GM23338 (cell line): ENCODE measurements at regions not wholly inside any gene's neighbourhood (a gene's known extent, or its start where the extent isn't known, plus 50 kb on each side); places are given as distances from the start of the nearest gene placed in this dataset.

Source experiments
- ATAC-seq: fragments of 200-7000 bp; cut with Tn5 transposase; 3 replicates; pipeline ENCODE4 v1.9.1; 2020
- DNase-seq: peaks from one replicate; pipeline ENCODE4 v3.0.0-alpha.2; 2015; ENCODE audit warnings: low spot score
- H2AFZ ChIP-seq: fragments of 200-600 bp; sonication (generic); 2 replicates; pipeline ENCODE4 v1.8.0; 2016; ENCODE audit warnings: antibody characterized with exemption, mild to moderate bottlenecking, moderate library complexity
- H3F3A ChIP-seq: fragments of 200-600 bp; sonication (generic); replicated peaks from 2 replicates; pipeline ENCODE4 v1.8.0; 2017; ENCODE audit warnings: antibody characterized with exemption, mixed run types, low read depth
- H3K27ac ChIP-seq: fragments of 200-600 bp; sonication (generic); 2 replicates; pipeline ENCODE4 v1.6.1; 2016; ENCODE audit warnings: low read depth
- H3K27me3 ChIP-seq: fragments of 200-600 bp; sonication (generic); 2 replicates; pipeline ENCODE4 v1.8.0; 2016; ENCODE audit warnings: mild to moderate bottlenecking, mixed run types, moderate library complexity; ENCODE audit not compliant: insufficient read depth
- H3K36me3 ChIP-seq: fragments of 200-600 bp; sonication (generic); 2 replicates; pipeline ENCODE4 v1.8.0; 2016; ENCODE audit warnings: mild to moderate bottlenecking; ENCODE audit not compliant: insufficient read depth
- H3K4me1 ChIP-seq: fragments of 200-600 bp; sonication (generic); 2 replicates; pipeline ENCODE4 v1.8.0; 2016; ENCODE audit warnings: mild to moderate bottlenecking, moderate library complexity; ENCODE audit not compliant: insufficient read depth
- H3K4me2 ChIP-seq: fragments of 200-600 bp; sonication (generic); 2 replicates; pipeline ENCODE4 v1.7.1; 2017; ENCODE audit warnings: mixed run types
- H3K4me3 ChIP-seq: fragments of 200-600 bp; sonication (generic); 2 replicates; pipeline ENCODE4 v1.6.1; 2016; ENCODE audit warnings: mixed run types
- H3K79me2 ChIP-seq: fragments of 200-600 bp; sonication (generic); replicated peaks from 2 replicates; pipeline ENCODE4 v1.8.0; 2017; ENCODE audit warnings: mild to moderate bottlenecking; ENCODE audit not compliant: insufficient read depth
- H3K9me2 ChIP-seq: fragments of 200-600 bp; sonication (generic); 2 replicates; pipeline ENCODE4 v1.8.0; 2017; ENCODE audit not compliant: insufficient read depth
- H4K20me1 ChIP-seq: fragments of 200-600 bp; sonication (generic); replicated peaks from 2 replicates; pipeline ENCODE4 v1.8.0; 2017; ENCODE audit warnings: mild to moderate bottlenecking; ENCODE audit not compliant: insufficient read depth
- H3K27ac Mint-ChIP-seq: 2 replicates; pipeline ENCODE4 v1.8.0; 2020; ENCODE audit warnings: inconsistent platforms, mild to moderate bottlenecking, moderate library complexity, mixed read lengths
- H3K27me3 Mint-ChIP-seq: 3 replicates; pipeline ENCODE4 v1.8.0; 2022; ENCODE audit warnings: low read depth, mild to moderate bottlenecking, moderate library complexity, mixed read lengths, inconsistent platforms; ENCODE audit not compliant: insufficient read depth, poor library complexity
- H3K36me3 Mint-ChIP-seq: 3 replicates; pipeline ENCODE4 v1.8.0; 2021; ENCODE audit warnings: low read depth, mild to moderate bottlenecking, inconsistent platforms, moderate library complexity, mixed read lengths
- H3K4me1 Mint-ChIP-seq: 3 replicates; pipeline ENCODE4 v1.8.0; 2020; ENCODE audit warnings: mild to moderate bottlenecking, inconsistent platforms, mixed read lengths
- H3K4me3 Mint-ChIP-seq: 3 replicates; pipeline ENCODE4 v1.8.0; 2021; ENCODE audit warnings: moderate library complexity, mild to moderate bottlenecking, inconsistent platforms, mixed read lengths
- H3K9me3 Mint-ChIP-seq: 3 replicates; pipeline ENCODE4 v1.8.0; 2020; ENCODE audit warnings: moderate library complexity, mild to moderate bottlenecking, inconsistent platforms, mixed read lengths
- CREB1 ChIP-seq: fragments of 250-450 bp; sonication (Bioruptor Pico); IDR thresholded peaks from 2 replicates; pipeline ENCODE4 v1.5.0; 2020; ENCODE audit warnings: low read depth, mild to moderate bottlenecking, moderate library complexity
- EZH2 ChIP-seq: fragments of 200-600 bp; sonication (generic); IDR thresholded peaks from one replicate; pipeline ENCODE4 v1.8.0; 2017; ENCODE audit warnings: antibody characterized with exemption, mild to moderate bottlenecking, low read depth; ENCODE audit not compliant: unreplicated experiment
- EZH2phosphoT487 ChIP-seq: fragments of 200-600 bp; sonication (generic); IDR thresholded peaks from one replicate; pipeline ENCODE4 v1.8.1; 2018; ENCODE audit warnings: antibody characterized with exemption; ENCODE audit not compliant: unreplicated experiment
- JUNB ChIP-seq: IDR thresholded peaks from one replicate; pipeline ENCODE4 v1.6.1; 2016; ENCODE audit warnings: antibody characterized with exemption; ENCODE audit not compliant: unreplicated experiment
- POLR2AphosphoS5 ChIP-seq: IDR thresholded peaks from 2 replicates; pipeline ENCODE4 v1.6.1; 2016; ENCODE audit warnings: antibody characterized with exemption, low read depth
- STAT1 ChIP-seq: IDR thresholded peaks from one replicate; pipeline ENCODE4 v1.6.1; 2016; ENCODE audit warnings: antibody characterized with exemption; ENCODE audit not compliant: unreplicated experiment
- ZNF114 ChIP-seq: fragments of 250-450 bp; sonication (Bioruptor Pico); IDR thresholded peaks from 2 replicates; pipeline ENCODE4 v1.5.0; 2020; ENCODE audit warnings: mild to moderate bottlenecking, moderate library complexity
- ZNF331 ChIP-seq: fragments of 250-450 bp; sonication (Bioruptor Pico); IDR thresholded peaks from 2 replicates; pipeline ENCODE4 v1.5.0; 2020; ENCODE audit warnings: low read depth, mild to moderate bottlenecking, moderate library complexity
- TF ChIP-seq, protein P1 (sequence below): IDR thresholded peaks from one replicate; pipeline ENCODE4 v1.6.1; 2018; ENCODE audit warnings: antibody characterized with exemption; ENCODE audit not compliant: unreplicated experiment
- TF ChIP-seq, protein P2 (sequence below): fragments of 250-450 bp; sonication (Bioruptor Pico); IDR thresholded peaks from 2 replicates; pipeline ENCODE4 v1.5.0; 2020; ENCODE audit warnings: mild to moderate bottlenecking, moderate library complexity
- TF ChIP-seq, protein P3 (sequence below), 2 experiments: fragments of 200-600 bp in 1 of 2; sonication (generic) in 1 of 2; conservative IDR thresholded peaks; 2 replicates each; pipeline versions ENCODE4 v1.5.1 to v1.6.1; 2016 to 2017; ENCODE audit warnings: antibody characterized with exemption in 2 of 2, low read depth in 2 of 2, mild to moderate bottlenecking in 2 of 2, moderate library complexity in 1 of 2
- TF ChIP-seq, protein P4 (sequence below): IDR thresholded peaks from 2 replicates; pipeline ENCODE4 v1.6.1; 2016; ENCODE audit warnings: antibody characterized with exemption

DNA sequence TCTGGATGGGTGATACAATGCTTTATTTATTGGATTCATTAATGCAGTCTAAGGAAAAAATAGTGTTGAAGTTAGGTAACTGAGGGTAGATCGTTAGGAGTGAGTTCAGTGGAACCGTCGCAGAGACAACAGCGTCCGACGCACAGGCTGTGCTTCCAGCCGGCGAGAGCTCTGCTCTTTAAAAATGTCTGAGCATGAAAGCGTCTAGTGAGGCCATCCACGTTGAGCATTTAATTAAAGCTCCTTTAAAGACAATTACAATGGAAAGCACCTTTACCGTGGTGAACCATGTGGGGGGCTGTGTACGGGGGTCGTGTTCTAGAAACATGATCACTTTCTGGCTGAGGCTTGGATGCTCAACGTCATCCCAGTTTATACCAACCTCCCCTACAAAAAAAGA, 822.7 kb downstream of the GALR1 start:
- no peak overlapping the region for H2AFZ ChIP-seq
- no peaks in the 10 kb centered on the region for H3K79me2 ChIP-seq
- H3K4me1 ChIP-seq: no peaks in the 10 kb centered on the region
- no peak overlapping the region for H3K27ac Mint-ChIP-seq
- peaks cover 3% of the 10 kb centered on the region; the same call in 1 of the 2 replicates for H3K36me3 ChIP-seq
- no peak overlapping the region for H3K4me3 Mint-ChIP-seq
- H3F3A ChIP-seq: no peaks in the 10 kb centered on the region
- ATAC-seq (no peak), DNase-seq (no peak)
- TF ChIP-seq, protein P1, sequence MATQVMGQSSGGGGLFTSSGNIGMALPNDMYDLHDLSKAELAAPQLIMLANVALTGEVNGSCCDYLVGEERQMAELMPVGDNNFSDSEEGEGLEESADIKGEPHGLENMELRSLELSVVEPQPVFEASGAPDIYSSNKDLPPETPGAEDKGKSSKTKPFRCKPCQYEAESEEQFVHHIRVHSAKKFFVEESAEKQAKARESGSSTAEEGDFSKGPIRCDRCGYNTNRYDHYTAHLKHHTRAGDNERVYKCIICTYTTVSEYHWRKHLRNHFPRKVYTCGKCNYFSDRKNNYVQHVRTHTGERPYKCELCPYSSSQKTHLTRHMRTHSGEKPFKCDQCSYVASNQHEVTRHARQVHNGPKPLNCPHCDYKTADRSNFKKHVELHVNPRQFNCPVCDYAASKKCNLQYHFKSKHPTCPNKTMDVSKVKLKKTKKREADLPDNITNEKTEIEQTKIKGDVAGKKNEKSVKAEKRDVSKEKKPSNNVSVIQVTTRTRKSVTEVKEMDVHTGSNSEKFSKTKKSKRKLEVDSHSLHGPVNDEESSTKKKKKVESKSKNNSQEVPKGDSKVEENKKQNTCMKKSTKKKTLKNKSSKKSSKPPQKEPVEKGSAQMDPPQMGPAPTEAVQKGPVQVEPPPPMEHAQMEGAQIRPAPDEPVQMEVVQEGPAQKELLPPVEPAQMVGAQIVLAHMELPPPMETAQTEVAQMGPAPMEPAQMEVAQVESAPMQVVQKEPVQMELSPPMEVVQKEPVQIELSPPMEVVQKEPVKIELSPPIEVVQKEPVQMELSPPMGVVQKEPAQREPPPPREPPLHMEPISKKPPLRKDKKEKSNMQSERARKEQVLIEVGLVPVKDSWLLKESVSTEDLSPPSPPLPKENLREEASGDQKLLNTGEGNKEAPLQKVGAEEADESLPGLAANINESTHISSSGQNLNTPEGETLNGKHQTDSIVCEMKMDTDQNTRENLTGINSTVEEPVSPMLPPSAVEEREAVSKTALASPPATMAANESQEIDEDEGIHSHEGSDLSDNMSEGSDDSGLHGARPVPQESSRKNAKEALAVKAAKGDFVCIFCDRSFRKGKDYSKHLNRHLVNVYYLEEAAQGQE: no peak
- no peak for TF ChIP-seq EZH2phosphoT487
- TF ChIP-seq JUNB: no peak
- no peak for TF ChIP-seq ZNF114 (CRISPR knock-in tag)
- TF ChIP-seq, protein P2, sequence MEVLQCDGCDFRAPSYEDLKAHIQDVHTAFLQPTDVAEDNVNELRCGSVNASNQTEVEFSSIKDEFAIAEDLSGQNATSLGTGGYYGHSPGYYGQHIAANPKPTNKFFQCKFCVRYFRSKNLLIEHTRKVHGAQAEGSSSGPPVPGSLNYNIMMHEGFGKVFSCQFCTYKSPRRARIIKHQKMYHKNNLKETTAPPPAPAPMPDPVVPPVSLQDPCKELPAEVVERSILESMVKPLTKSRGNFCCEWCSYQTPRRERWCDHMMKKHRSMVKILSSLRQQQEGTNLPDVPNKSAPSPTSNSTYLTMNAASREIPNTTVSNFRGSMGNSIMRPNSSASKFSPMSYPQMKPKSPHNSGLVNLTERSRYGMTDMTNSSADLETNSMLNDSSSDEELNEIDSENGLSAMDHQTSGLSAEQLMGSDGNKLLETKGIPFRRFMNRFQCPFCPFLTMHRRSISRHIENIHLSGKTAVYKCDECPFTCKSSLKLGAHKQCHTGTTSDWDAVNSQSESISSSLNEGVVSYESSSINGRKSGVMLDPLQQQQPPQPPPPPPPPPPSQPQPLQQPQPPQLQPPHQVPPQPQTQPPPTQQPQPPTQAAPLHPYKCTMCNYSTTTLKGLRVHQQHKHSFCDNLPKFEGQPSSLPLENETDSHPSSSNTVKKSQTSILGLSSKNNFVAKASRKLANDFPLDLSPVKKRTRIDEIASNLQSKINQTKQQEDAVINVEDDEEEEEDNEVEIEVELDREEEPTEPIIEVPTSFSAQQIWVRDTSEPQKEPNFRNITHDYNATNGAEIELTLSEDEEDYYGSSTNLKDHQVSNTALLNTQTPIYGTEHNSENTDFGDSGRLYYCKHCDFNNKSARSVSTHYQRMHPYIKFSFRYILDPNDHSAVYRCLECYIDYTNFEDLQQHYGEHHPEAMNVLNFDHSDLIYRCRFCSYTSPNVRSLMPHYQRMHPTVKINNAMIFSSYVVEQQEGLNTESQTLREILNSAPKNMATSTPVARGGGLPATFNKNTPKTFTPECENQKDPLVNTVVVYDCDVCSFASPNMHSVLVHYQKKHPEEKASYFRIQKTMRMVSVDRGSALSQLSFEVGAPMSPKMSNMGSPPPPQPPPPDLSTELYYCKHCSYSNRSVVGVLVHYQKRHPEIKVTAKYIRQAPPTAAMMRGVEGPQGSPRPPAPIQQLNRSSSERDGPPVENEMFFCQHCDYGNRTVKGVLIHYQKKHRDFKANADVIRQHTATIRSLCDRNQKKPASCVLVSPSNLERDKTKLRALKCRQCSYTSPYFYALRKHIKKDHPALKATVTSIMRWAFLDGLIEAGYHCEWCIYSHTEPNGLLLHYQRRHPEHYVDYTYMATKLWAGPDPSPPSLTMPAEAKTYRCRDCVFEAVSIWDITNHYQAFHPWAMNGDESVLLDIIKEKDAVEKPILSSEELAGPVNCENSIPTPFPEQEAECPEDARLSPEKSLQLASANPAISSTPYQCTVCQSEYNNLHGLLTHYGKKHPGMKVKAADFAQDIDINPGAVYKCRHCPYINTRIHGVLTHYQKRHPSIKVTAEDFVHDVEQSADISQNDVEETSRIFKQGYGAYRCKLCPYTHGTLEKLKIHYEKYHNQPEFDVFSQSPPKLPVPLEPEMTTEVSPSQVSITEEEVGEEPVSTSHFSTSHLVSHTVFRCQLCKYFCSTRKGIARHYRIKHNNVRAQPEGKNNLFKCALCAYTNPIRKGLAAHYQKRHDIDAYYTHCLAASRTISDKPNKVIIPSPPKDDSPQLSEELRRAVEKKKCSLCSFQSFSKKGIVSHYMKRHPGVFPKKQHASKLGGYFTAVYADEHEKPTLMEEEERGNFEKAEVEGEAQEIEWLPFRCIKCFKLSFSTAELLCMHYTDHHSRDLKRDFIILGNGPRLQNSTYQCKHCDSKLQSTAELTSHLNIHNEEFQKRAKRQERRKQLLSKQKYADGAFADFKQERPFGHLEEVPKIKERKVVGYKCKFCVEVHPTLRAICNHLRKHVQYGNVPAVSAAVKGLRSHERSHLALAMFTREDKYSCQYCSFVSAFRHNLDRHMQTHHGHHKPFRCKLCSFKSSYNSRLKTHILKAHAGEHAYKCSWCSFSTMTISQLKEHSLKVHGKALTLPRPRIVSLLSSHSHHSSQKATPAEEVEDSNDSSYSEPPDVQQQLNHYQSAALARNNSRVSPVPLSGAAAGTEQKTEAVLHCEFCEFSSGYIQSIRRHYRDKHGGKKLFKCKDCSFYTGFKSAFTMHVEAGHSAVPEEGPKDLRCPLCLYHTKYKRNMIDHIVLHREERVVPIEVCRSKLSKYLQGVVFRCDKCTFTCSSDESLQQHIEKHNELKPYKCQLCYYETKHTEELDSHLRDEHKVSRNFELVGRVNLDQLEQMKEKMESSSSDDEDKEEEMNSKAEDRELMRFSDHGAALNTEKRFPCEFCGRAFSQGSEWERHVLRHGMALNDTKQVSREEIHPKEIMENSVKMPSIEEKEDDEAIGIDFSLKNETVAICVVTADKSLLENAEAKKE (CRISPR knock-in tag): no peak
- TF ChIP-seq, protein P3, sequence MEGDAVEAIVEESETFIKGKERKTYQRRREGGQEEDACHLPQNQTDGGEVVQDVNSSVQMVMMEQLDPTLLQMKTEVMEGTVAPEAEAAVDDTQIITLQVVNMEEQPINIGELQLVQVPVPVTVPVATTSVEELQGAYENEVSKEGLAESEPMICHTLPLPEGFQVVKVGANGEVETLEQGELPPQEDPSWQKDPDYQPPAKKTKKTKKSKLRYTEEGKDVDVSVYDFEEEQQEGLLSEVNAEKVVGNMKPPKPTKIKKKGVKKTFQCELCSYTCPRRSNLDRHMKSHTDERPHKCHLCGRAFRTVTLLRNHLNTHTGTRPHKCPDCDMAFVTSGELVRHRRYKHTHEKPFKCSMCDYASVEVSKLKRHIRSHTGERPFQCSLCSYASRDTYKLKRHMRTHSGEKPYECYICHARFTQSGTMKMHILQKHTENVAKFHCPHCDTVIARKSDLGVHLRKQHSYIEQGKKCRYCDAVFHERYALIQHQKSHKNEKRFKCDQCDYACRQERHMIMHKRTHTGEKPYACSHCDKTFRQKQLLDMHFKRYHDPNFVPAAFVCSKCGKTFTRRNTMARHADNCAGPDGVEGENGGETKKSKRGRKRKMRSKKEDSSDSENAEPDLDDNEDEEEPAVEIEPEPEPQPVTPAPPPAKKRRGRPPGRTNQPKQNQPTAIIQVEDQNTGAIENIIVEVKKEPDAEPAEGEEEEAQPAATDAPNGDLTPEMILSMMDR (conservative IDR thresholded peaks at IDR 0.05; ENCODE audit: low read depth in 2 of 2): no peak
- TF ChIP-seq EZH2: no peak
- no peak for TF ChIP-seq STAT1
- TF ChIP-seq CREB1 (CRISPR knock-in tag): no peak
- TF ChIP-seq ZNF331 (CRISPR knock-in tag): no peak
- TF ChIP-seq POLR2AphosphoS5: no peak
- TF ChIP-seq, protein P4, sequence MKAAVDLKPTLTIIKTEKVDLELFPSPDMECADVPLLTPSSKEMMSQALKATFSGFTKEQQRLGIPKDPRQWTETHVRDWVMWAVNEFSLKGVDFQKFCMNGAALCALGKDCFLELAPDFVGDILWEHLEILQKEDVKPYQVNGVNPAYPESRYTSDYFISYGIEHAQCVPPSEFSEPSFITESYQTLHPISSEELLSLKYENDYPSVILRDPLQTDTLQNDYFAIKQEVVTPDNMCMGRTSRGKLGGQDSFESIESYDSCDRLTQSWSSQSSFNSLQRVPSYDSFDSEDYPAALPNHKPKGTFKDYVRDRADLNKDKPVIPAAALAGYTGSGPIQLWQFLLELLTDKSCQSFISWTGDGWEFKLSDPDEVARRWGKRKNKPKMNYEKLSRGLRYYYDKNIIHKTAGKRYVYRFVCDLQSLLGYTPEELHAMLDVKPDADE: no peak
- no peak overlapping the region for H3K27ac ChIP-seq
- peaks cover 31% of the 10 kb centered on the region; the same call in 2 of the 3 replicates for H3K36me3 Mint-ChIP-seq
- peaks cover 94% of the 10 kb centered on the region for H3K9me3 Mint-ChIP-seq
- H3K4me1 Mint-ChIP-seq: no peaks in the 10 kb centered on the region
- H3K27me3 ChIP-seq: no peaks in the 10 kb centered on the region
- peaks cover 3% of the 10 kb centered on the region for H3K27me3 Mint-ChIP-seq
- no peaks in the 10 kb centered on the region for H4K20me1 ChIP-seq
- no peak overlapping the region for H3K4me3 ChIP-seq
- H3K4me2 ChIP-seq: no peak overlapping the region
- no peaks in the 10 kb centered on the region for H3K9me2 ChIP-seq
